ENCODE measurements at regions not wholly inside any gene's neighbourhood (a gene's known extent, or its start where the extent isn't known, plus 50 kb on each side); places are given as distances from the start of the nearest gene placed in this dataset.

DNA sequence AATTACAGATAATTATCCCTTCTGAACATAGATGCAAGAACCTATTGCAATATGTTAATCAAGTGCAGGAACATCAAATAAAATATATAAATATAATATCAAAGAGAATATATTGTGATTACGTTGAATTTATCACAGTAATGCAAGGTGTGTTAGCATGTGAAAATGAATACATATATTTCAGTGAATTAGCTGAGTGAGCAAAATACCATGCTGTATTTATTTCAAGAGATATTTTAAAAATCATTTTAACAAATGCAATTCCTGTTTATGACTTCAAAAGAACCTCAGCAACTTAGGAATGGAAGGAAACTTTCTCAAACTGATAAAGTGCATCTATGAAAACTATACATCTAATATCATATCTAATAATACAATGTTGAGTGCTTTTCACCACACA lies 856.9 kb upstream of the PTPRD start:
- no peak overlapping the region for H3K4me3 ChIP-seq (ENCODE audit: insufficient read length, low read depth)
- TF ChIP-seq YY1 (IDR thresholded peaks at IDR 0.05; ENCODE audit: insufficient read depth, insufficient read length) (no peak), ZNF274 (IDR thresholded peaks at IDR 0.05; ENCODE audit: low read depth, low read length) (no peak), SUZ12 (IDR thresholded peaks at IDR 0.05; ENCODE audit: extremely low read depth, insufficient read depth, insufficient read length) (no peak)
- no peaks in the 10 kb centered on the region for H3K27me3 ChIP-seq (ENCODE audit: insufficient read depth, insufficient read length)
- no peaks in the 10 kb centered on the region for H3K36me3 ChIP-seq (ENCODE audit: insufficient read depth, insufficient read length, low read length)
- no peak overlapping the region for H3K9ac ChIP-seq (ENCODE audit: insufficient read length, low read depth)
- H3K9me3 ChIP-seq (ENCODE audit: insufficient read depth, low read length), result no peaks in the 10 kb centered on the region
- no peaks in the 10 kb centered on the region for H3K4me1 ChIP-seq (ENCODE audit: insufficient read depth, insufficient read length)
- no peak for DNase-seq (ENCODE audit: low read depth, low spot score)

DNA sequence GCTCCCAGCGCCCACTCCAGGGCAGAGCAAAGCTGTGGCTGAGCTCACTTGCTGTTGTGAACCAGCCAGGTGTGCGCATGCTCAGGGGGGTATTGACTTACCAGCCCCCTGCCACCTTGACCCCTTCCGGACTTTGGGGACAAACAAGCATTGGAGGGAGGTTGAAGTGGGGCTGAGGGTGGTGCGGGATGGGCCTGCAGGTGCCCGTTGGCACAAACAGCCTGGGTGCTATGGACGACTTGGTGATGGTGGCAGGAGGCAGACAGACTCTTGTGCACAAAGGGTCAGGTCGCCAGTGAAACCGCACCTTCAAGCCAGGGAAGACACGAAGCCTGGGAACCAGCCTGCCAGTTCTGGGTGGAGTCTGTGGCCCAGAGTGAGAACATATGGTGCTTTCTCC lies 858.5 kb upstream of the PTPRD start:
- no peak overlapping the region for H3K4me3 ChIP-seq (ENCODE audit: insufficient read length, low read depth)
- TF ChIP-seq ZNF274 (IDR thresholded peaks at IDR 0.05; ENCODE audit: low read depth, low read length) (no peak), YY1 (IDR thresholded peaks at IDR 0.05; ENCODE audit: insufficient read depth, insufficient read length) (no peak), SUZ12 (IDR thresholded peaks at IDR 0.05; ENCODE audit: extremely low read depth, insufficient read depth, insufficient read length) (no peak)
- no peak overlapping the region for H3K9ac ChIP-seq (ENCODE audit: insufficient read length, low read depth)
- no peaks in the 10 kb centered on the region for H3K4me1 ChIP-seq (ENCODE audit: insufficient read depth, insufficient read length)
- no peaks in the 10 kb centered on the region for H3K27me3 ChIP-seq (ENCODE audit: insufficient read depth, insufficient read length)
- H3K9me3 ChIP-seq (ENCODE audit: insufficient read depth, low read length), result no peaks in the 10 kb centered on the region
- no peak for DNase-seq (ENCODE audit: low read depth, low spot score)
- H3K36me3 ChIP-seq (ENCODE audit: insufficient read depth, insufficient read length, low read length), result no peaks in the 10 kb centered on the region

DNA sequence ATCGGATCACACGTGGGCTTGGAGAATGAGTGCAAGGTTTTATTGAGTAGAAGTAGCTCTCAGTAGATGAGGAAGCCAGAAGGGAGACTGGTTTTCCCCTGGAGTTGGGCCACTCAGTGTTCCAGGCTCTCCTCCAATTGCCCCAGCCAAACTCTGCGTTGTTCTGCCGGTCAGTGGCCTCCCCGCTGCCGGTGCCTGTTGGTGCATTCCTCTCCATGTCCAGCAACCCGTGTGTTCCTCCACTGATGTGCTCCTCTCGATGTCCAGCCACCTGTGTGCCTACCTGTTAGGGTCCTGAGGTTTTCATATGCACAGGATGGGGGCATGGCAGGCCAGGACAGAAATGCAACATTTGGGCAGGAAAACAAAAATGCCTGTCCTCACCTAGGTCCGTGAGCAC lies 888.0 kb upstream of the PTPRD start:
- TF ChIP-seq ZNF274 (IDR thresholded peaks at IDR 0.05; ENCODE audit: low read depth, low read length), result no peak
- no peak for TF ChIP-seq SUZ12 (IDR thresholded peaks at IDR 0.05; ENCODE audit: extremely low read depth, insufficient read depth, insufficient read length)
- TF ChIP-seq YY1 (IDR thresholded peaks at IDR 0.05; ENCODE audit: insufficient read depth, insufficient read length), result no peak
- Histone ChIP-seq H3K9ac (ENCODE audit: insufficient read length, low read depth) (no peak overlapping the region), H3K27me3 (ENCODE audit: insufficient read depth, insufficient read length) (no peaks in the 10 kb centered on the region), H3K4me1 (ENCODE audit: insufficient read depth, insufficient read length) (no peaks in the 10 kb centered on the region), H3K36me3 (ENCODE audit: insufficient read depth, insufficient read length, low read length) (no peaks in the 10 kb centered on the region), H3K4me3 (ENCODE audit: insufficient read length, low read depth) (no peak overlapping the region), H3K9me3 (ENCODE audit: insufficient read depth, low read length) (no peaks in the 10 kb centered on the region)
- DNase-seq (ENCODE audit: low read depth, low spot score), result no peak

DNA sequence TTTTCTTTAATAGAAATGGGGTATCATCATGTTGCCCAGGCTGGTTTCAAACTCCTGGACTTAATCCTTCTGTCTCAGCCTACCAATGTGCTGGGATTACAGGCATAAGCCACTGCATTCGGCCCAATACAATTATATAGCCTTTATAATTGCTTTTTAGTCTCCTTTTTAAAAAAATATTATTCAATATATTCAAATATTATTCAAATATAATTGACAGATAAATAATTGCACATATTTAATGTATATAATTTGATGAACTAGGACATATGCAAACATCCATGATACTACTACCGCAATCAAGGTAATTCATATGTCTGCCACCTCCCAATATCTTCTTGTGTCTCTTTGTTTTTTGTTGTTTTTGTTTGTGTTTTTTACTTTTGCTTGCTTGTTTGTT lies 894.2 kb upstream of the PTPRD start:
- TF ChIP-seq SUZ12 (IDR thresholded peaks at IDR 0.05; ENCODE audit: extremely low read depth, insufficient read depth, insufficient read length) (no peak), ZNF274 (IDR thresholded peaks at IDR 0.05; ENCODE audit: low read depth, low read length) (no peak), YY1 (IDR thresholded peaks at IDR 0.05; ENCODE audit: insufficient read depth, insufficient read length) (no peak)
- H3K9ac ChIP-seq (ENCODE audit: insufficient read length, low read depth), result no peak overlapping the region
- H3K4me3 ChIP-seq (ENCODE audit: insufficient read length, low read depth), result no peak overlapping the region
- H3K9me3 ChIP-seq (ENCODE audit: insufficient read depth, low read length), result no peaks in the 10 kb centered on the region
- H3K27me3 ChIP-seq (ENCODE audit: insufficient read depth, insufficient read length), result no peaks in the 10 kb centered on the region
- DNase-seq (ENCODE audit: low read depth, low spot score), result no peak
- no peaks in the 10 kb centered on the region for H3K36me3 ChIP-seq (ENCODE audit: insufficient read depth, insufficient read length, low read length)
- H3K4me1 ChIP-seq (ENCODE audit: insufficient read depth, insufficient read length), result no peaks in the 10 kb centered on the region

DNA sequence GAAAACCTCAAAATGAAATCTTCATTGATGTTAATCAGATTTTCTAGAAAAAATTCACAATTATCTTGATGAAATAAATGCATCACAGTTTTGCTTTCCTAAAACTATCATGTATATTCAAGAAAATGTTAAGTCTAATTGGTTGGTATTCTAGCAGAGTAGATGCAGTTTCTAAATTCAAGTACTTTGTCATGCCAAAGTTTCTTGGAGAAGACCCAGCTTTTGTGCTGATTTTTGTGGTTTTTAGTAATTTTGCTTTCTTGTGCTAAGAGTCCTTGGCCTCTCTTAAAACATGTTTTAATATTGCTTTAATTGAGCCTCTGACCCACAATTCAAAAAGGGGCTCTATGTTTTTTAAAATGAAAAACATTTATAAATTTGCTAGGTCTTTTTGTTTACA lies 924.8 kb upstream of the PTPRD start:
- Histone ChIP-seq H3K9ac (ENCODE audit: insufficient read length, low read depth) (no peak overlapping the region), H3K4me3 (ENCODE audit: insufficient read length, low read depth) (no peak overlapping the region), H3K27me3 (ENCODE audit: insufficient read depth, insufficient read length) (no peaks in the 10 kb centered on the region), H3K9me3 (ENCODE audit: insufficient read depth, low read length) (no peaks in the 10 kb centered on the region), H3K4me1 (ENCODE audit: insufficient read depth, insufficient read length) (no peaks in the 10 kb centered on the region), H3K36me3 (ENCODE audit: insufficient read depth, insufficient read length, low read length) (no peaks in the 10 kb centered on the region)
- TF ChIP-seq ZNF274 (IDR thresholded peaks at IDR 0.05; ENCODE audit: low read depth, low read length), result no peak
- TF ChIP-seq SUZ12 (IDR thresholded peaks at IDR 0.05; ENCODE audit: extremely low read depth, insufficient read depth, insufficient read length), result no peak
- TF ChIP-seq YY1 (IDR thresholded peaks at IDR 0.05; ENCODE audit: insufficient read depth, insufficient read length), result no peak
- no peak for DNase-seq (ENCODE audit: low read depth, low spot score)

DNA sequence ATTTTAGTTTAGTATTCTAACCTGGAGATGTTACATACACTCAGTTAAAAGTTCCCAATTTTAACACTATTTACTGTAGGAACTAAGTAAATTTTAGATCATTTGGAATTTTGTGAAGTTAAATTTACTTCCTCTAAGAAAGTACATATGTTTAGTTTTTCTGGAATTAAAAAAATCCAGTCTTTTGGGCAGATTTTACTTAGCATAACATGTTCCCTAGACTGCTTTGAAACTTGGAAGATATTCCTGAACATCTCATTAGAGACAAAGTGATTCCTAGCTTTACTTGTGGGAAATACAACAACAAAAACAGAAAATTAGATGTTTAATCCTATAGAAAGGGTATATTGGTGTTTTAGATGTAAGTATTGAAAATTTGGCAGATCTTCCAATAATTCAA lies 930.0 kb upstream of the PTPRD start:
- H3K27me3 ChIP-seq (ENCODE audit: insufficient read depth, insufficient read length), result no peaks in the 10 kb centered on the region
- H3K9ac ChIP-seq (ENCODE audit: insufficient read length, low read depth), result no peak overlapping the region
- no peak for DNase-seq (ENCODE audit: low read depth, low spot score)
- H3K4me1 ChIP-seq (ENCODE audit: insufficient read depth, insufficient read length), result no peaks in the 10 kb centered on the region
- no peaks in the 10 kb centered on the region for H3K36me3 ChIP-seq (ENCODE audit: insufficient read depth, insufficient read length, low read length)
- H3K9me3 ChIP-seq (ENCODE audit: insufficient read depth, low read length), result no peaks in the 10 kb centered on the region
- TF ChIP-seq ZNF274 (IDR thresholded peaks at IDR 0.05; ENCODE audit: low read depth, low read length) (no peak), YY1 (IDR thresholded peaks at IDR 0.05; ENCODE audit: insufficient read depth, insufficient read length) (no peak), SUZ12 (IDR thresholded peaks at IDR 0.05; ENCODE audit: extremely low read depth, insufficient read depth, insufficient read length) (no peak)
- no peak overlapping the region for H3K4me3 ChIP-seq (ENCODE audit: insufficient read length, low read depth)

DNA sequence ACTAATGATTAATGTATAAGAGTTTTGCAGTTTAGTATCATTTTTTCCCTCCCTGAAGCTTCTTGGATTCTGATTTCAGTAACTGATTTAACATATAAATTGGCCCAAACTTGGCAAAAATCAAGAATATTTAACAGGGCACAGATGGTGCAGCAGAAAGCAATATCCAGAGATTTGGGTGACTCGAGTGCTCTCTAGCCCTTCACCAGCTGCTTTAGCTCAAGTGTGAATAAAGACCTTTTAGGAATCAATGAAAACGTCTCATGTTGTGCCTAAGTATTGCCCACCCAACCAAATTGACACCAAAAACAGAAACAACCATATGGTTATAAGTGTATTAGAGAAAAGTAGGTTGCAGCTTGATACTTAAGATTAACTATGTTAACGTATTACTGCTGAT lies 933.4 kb upstream of the PTPRD start:
- no peaks in the 10 kb centered on the region for H3K36me3 ChIP-seq (ENCODE audit: insufficient read depth, insufficient read length, low read length)
- H3K27me3 ChIP-seq (ENCODE audit: insufficient read depth, insufficient read length), result no peaks in the 10 kb centered on the region
- H3K4me3 ChIP-seq (ENCODE audit: insufficient read length, low read depth), result no peak overlapping the region
- no peak for TF ChIP-seq ZNF274 (IDR thresholded peaks at IDR 0.05; ENCODE audit: low read depth, low read length)
- no peak for TF ChIP-seq SUZ12 (IDR thresholded peaks at IDR 0.05; ENCODE audit: extremely low read depth, insufficient read depth, insufficient read length)
- TF ChIP-seq YY1 (IDR thresholded peaks at IDR 0.05; ENCODE audit: insufficient read depth, insufficient read length), result no peak
- no peaks in the 10 kb centered on the region for H3K4me1 ChIP-seq (ENCODE audit: insufficient read depth, insufficient read length)
- DNase-seq (ENCODE audit: low read depth, low spot score), result no peak
- no peaks in the 10 kb centered on the region for H3K9me3 ChIP-seq (ENCODE audit: insufficient read depth, low read length)
- H3K9ac ChIP-seq (ENCODE audit: insufficient read length, low read depth), result no peak overlapping the region
